ENCODE measurements at regions not wholly inside any gene's neighbourhood (a gene's known extent, or its start where the extent isn't known, plus 50 kb on each side); places are given as distances from the start of the nearest gene placed in this dataset.

DNA sequence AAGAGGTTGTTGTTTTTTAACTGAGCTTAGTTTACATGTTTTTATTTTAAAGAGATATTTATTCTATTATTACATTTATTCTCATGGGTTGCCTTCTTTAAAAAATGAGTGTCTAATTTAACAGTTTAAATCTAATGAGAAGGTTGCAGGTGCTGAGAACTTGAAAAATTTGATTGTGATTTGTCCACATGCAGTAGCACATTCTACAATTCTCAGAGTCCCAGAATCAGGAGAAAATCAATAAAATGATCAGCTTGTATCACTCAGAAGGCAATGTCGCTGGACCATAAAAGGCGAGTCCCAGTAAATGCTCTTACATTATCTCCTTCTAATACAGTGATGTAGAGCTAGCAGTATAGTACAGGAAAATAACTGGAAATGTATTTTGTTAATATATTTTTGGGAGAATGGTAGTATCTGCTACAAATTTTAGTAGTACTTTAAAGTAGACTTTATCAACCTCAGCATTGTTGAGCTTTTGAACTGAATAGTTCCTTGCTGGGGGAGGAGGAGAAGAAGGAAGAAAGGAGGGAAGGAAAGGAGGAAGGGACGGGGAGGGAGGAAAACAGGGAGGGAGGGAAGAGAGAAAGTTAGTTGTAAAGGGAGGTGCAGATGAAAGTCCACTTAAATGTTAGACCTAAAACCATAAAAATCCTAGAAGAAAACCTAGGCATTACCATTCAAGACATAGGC lies 458.0 kb downstream of the DOK5 start:
- ATAC-seq (ENCODE audit: insufficient number of reproducible peaks, low FRiP score, low read depth) (no peak), DNase-seq (ENCODE audit: low spot score) (no peak)
- no peak overlapping the region for H3K27ac ChIP-seq
- H3K4me1 ChIP-seq (ENCODE audit: control insufficient read depth in 1 of 2, low read depth in 2 of 2), result no peaks in the 10 kb centered on the region
- H3K9me3 ChIP-seq, result no peaks in the 10 kb centered on the region
- H3K27me3 ChIP-seq (replicated peaks; ENCODE audit: insufficient read depth), result no peaks in the 10 kb centered on the region
- no peaks in the 10 kb centered on the region for H3K36me3 ChIP-seq
- no peak overlapping the region for H3K4me3 ChIP-seq
- TF ChIP-seq, protein P1, sequence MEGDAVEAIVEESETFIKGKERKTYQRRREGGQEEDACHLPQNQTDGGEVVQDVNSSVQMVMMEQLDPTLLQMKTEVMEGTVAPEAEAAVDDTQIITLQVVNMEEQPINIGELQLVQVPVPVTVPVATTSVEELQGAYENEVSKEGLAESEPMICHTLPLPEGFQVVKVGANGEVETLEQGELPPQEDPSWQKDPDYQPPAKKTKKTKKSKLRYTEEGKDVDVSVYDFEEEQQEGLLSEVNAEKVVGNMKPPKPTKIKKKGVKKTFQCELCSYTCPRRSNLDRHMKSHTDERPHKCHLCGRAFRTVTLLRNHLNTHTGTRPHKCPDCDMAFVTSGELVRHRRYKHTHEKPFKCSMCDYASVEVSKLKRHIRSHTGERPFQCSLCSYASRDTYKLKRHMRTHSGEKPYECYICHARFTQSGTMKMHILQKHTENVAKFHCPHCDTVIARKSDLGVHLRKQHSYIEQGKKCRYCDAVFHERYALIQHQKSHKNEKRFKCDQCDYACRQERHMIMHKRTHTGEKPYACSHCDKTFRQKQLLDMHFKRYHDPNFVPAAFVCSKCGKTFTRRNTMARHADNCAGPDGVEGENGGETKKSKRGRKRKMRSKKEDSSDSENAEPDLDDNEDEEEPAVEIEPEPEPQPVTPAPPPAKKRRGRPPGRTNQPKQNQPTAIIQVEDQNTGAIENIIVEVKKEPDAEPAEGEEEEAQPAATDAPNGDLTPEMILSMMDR (IDR thresholded peaks at IDR 0.05), result no peak

DNA sequence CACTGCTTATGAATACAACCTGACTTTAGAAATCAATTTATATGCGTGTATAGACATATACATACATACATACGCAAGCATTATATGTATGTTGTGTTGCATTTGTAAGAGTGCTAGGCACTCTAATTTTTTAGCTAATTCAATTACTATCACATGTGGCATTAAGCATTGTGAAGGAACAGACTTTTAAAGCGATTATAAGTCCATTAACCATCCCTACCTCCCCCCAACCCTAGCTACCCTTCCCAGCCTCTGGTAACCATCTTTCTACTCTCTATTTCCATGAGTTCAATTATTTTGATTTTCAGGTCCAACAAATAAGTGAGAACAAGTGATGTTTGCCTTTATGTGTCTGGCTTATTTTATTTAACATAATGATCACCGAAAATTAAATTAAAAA lies 453.8 kb downstream of the DOK5 start:
- no peaks in the 10 kb centered on the region for H3K4me1 ChIP-seq (ENCODE audit: control insufficient read depth in 1 of 2, low read depth in 2 of 2)
- no peaks in the 10 kb centered on the region for H3K27me3 ChIP-seq (replicated peaks; ENCODE audit: insufficient read depth)
- H3K36me3 ChIP-seq, result no peaks in the 10 kb centered on the region
- H3K9me3 ChIP-seq, result no peaks in the 10 kb centered on the region
- TF ChIP-seq, protein P1 (IDR thresholded peaks at IDR 0.05), result no peak
- no peak for DNase-seq (ENCODE audit: low spot score)
- H3K4me3 ChIP-seq, result no peak overlapping the region
- H3K27ac ChIP-seq, result no peak overlapping the region
- no peak for ATAC-seq (ENCODE audit: insufficient number of reproducible peaks, low FRiP score, low read depth)

DNA sequence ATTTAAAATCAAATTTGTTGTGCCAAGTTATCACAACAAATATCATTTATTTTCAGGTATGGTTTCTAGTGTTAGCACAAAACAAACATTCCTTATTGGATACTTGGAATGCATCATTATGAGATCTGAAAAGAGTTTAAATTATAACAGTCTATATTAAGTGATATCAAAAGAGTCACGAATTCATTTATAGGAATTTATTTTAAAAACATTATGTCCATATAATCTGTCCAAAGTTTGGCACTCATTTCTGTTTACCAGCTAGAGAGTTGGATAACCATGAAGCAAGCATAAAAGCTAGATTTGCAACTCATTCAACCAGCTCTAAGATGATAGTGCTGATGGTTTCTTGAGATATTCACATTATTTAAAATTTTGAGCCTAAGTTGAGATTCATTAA lies 453.2 kb downstream of the DOK5 start:
- no peaks in the 10 kb centered on the region for H3K36me3 ChIP-seq
- no peak overlapping the region for H3K4me3 ChIP-seq
- TF ChIP-seq, protein P1 (IDR thresholded peaks at IDR 0.05), result no peak
- ATAC-seq (ENCODE audit: insufficient number of reproducible peaks, low FRiP score, low read depth) (no peak), DNase-seq (ENCODE audit: low spot score) (no peak)
- H3K9me3 ChIP-seq, result no peaks in the 10 kb centered on the region
- no peaks in the 10 kb centered on the region for H3K27me3 ChIP-seq (replicated peaks; ENCODE audit: insufficient read depth)
- H3K27ac ChIP-seq, result no peak overlapping the region
- H3K4me1 ChIP-seq (ENCODE audit: control insufficient read depth in 1 of 2, low read depth in 2 of 2), result no peaks in the 10 kb centered on the region

DNA sequence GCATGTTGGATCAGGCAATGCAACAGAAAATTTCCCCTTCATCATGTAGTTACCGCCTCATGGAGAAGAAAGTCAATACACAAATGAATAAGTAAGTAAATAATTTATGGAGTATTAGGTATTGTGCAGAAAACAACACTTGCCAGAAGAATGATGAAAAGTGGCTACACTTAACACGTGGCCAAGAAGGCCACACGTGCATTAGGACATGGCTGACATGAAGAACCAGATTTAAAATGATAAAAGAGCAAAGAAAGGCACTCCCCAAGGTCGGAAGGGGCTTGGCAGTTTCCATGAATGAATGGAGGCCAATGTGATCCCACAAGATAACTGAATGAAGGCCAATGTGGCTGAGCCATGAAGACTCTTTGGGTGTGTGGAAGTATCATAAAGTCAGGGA lies 447.2 kb downstream of the DOK5 start:
- Histone ChIP-seq H3K4me1 (ENCODE audit: control insufficient read depth in 1 of 2, low read depth in 2 of 2) (no peaks in the 10 kb centered on the region), H3K9me3 (no peaks in the 10 kb centered on the region), H3K4me3 (no peak overlapping the region), H3K36me3 (no peaks in the 10 kb centered on the region), H3K27me3 (replicated peaks; ENCODE audit: insufficient read depth) (no peaks in the 10 kb centered on the region), H3K27ac (no peak overlapping the region)
- TF ChIP-seq, protein P1 (IDR thresholded peaks at IDR 0.05), result no peak
- no peak for DNase-seq (ENCODE audit: low spot score)
- no peak for ATAC-seq (ENCODE audit: insufficient number of reproducible peaks, low FRiP score, low read depth)

DNA sequence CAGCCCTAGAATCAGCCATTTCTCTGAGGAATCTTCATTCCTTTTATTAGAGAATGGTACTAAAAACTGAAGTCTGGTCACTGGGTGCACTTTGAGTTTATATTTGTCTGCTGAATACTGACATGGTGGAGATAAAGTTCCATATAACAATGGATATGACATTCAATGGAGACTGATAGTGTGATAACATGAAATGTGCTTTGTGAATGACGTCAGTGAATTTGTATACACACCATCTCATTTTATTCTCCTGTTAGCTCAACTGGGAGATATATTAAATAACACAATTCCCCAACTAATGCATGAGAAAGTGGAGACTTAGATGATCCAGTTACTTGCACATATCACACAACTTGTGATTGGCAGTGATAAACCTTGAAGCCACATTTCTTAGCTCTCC lies 446.7 kb downstream of the DOK5 start:
- ATAC-seq (ENCODE audit: insufficient number of reproducible peaks, low FRiP score, low read depth), result no peak

More for the DNA sequence above, 446.7 kb downstream of the DOK5 start:
- DNase-seq (ENCODE audit: low spot score), result no peak
- no peaks in the 10 kb centered on the region for H3K36me3 ChIP-seq
- no peak overlapping the region for H3K4me3 ChIP-seq
- TF ChIP-seq, protein P1 (IDR thresholded peaks at IDR 0.05), result no peak
- no peaks in the 10 kb centered on the region for H3K9me3 ChIP-seq
- H3K27me3 ChIP-seq (replicated peaks; ENCODE audit: insufficient read depth), result no peaks in the 10 kb centered on the region
- no peak overlapping the region for H3K27ac ChIP-seq
- no peaks in the 10 kb centered on the region for H3K4me1 ChIP-seq (ENCODE audit: control insufficient read depth in 1 of 2, low read depth in 2 of 2)
